B cell (primary cell): ENCODE measurements at regions not wholly inside any gene's neighbourhood (a gene's known extent, or its start where the extent isn't known, plus 50 kb on each side); places are given as distances from the start of the nearest gene placed in this dataset.

ENCODE experiments used
- CTCF ChIP-seq: fragments of 200-600 bp; IDR thresholded peaks from one replicate; pipeline ENCODE4 v1.8.0; 2022; ENCODE audit warnings: antibody characterized with exemption, mild to moderate bottlenecking
- EZH2 ChIP-seq: IDR thresholded peaks from 2 replicates; pipeline ENCODE4 v1.6.1; 2012; ENCODE audit warnings: borderline replicate concordance, low read depth, mild to moderate bottlenecking, moderate library complexity, low read length; ENCODE audit not compliant: insufficient read depth, poor library complexity, severe bottlenecking

- TF ChIP-seq CTCF (no peak), EZH2 (no peak)
These were observed 897.8 kb downstream of the CENPC start for GRCh38 chr4:66647476-66647875.
